ENCODE measurements at regions not wholly inside any gene's neighbourhood (a gene's known extent, or its start where the extent isn't known, plus 50 kb on each side); places are given as distances from the start of the nearest gene placed in this dataset.

DNA sequence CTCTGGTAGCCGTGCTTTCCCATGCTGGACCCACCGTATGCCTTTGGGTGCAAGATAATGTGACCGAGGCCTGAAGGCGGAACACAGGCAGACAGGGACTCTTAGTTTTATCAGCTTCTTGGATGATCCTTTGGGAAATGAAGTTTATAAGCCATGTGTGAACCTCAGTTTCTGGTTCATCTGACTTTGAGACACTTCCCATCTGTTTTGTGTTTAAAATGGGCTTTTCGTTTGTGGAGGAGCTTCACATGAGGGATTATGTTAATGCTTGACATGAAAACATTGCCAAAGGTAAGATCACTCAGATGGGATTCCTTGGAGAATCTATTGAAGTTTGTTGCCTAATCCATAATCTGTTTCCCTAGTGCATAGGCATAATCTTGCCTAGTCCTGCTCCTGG lies 249.8 kb upstream of the LYZL1 start (continued):
- TF ChIP-seq, protein P1, sequence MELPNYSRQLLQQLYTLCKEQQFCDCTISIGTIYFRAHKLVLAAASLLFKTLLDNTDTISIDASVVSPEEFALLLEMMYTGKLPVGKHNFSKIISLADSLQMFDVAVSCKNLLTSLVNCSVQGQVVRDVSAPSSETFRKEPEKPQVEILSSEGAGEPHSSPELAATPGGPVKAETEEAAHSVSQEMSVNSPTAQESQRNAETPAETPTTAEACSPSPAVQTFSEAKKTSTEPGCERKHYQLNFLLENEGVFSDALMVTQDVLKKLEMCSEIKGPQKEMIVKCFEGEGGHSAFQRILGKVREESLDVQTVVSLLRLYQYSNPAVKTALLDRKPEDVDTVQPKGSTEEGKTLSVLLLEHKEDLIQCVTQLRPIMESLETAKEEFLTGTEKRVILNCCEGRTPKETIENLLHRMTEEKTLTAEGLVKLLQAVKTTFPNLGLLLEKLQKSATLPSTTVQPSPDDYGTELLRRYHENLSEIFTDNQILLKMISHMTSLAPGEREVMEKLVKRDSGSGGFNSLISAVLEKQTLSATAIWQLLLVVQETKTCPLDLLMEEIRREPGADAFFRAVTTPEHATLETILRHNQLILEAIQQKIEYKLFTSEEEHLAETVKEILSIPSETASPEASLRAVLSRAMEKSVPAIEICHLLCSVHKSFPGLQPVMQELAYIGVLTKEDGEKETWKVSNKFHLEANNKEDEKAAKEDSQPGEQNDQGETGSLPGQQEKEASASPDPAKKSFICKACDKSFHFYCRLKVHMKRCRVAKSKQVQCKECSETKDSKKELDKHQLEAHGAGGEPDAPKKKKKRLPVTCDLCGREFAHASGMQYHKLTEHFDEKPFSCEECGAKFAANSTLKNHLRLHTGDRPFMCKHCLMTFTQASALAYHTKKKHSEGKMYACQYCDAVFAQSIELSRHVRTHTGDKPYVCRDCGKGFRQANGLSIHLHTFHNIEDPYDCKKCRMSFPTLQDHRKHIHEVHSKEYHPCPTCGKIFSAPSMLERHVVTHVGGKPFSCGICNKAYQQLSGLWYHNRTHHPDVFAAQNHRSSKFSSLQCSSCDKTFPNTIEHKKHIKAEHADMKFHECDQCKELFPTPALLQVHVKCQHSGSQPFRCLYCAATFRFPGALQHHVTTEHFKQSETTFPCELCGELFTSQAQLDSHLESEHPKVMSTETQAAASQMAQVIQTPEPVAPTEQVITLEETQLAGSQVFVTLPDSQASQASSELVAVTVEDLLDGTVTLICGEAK (IDR thresholded peaks at IDR 0.05; ENCODE audit: borderline replicate concordance): no peak

DNA sequence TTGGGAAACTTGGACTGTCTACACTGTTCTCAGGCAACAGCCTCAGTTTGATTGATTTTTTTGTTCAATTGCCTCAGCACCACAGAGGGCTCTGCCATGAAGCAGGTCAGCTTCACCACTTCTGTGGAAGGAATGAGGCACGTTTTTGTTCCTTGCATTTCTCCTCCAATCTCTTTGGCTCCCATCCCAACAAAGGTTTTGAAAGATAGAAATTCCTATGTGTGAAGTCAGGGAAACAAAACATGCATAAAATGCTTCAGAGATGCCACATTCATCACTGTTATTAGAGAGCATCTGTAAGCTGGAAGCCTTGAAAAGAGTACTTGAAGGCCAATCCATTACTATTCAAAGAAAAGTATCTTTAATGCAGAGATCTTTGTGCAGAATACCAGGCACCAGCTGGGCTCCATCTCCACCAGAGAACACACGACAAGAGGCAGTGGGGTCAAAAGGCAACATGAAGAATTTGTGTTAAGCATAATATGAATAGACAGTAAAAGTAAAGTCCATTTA lies 249.1 kb upstream of the LYZL1 start:
- Histone ChIP-seq H3K4me3 (no peak overlapping the region), H3K27me3 (replicated peaks in 1 of 2; ENCODE audit: control insufficient read depth in 2 of 2, insufficient read depth in 2 of 2, low read length in 1 of 2) (no peaks in the 10 kb centered on the region), H3K27ac (ENCODE audit: control insufficient read depth, insufficient read depth) (no peak overlapping the region), H3K4me2 (ENCODE audit: control insufficient read depth, insufficient read depth) (no peak overlapping the region), H3K36me3 (ENCODE audit: control insufficient read depth in 2 of 2, insufficient read depth in 2 of 2, low read length in 1 of 2) (no peaks in the 10 kb centered on the region), H3K9me3 (replicated peaks; ENCODE audit: control insufficient read depth, insufficient read depth, low read length) (no peaks in the 10 kb centered on the region), H3K4me1 (ENCODE audit: control insufficient read depth, insufficient read depth, low read length) (no peaks in the 10 kb centered on the region), H4K20me1 (ENCODE audit: control insufficient read depth, insufficient read depth) (no peaks in the 10 kb centered on the region), H3K9ac (ENCODE audit: control insufficient read depth, insufficient read depth, low read length) (no peak overlapping the region), H3K79me2 (ENCODE audit: control insufficient read depth, insufficient read depth, low read length) (no peaks in the 10 kb centered on the region), H2AFZ (ENCODE audit: control insufficient read depth, low read depth, low read length) (no peak overlapping the region)
- FAIRE-seq: no peak
- ChIA-PET POLR2A (no interaction called here), RAD21 (ENCODE audit: unreplicated experiment) (no interaction called here), SMC1A (ENCODE audit: uncharacterized antibody, unreplicated experiment) (no interaction called here), CTCF (no interaction called here)
- no peak for ATAC-seq
- in situ Hi-C loops (cut with MboI) (no loop called here), intact Hi-C loops (cut with micrococcal nuclease; ENCODE audit: unreplicated experiment) (no loop called here)
- WGBS (ENCODE audit: insufficient coverage, insufficient replicate concordance, low lambda C conversion rate, missing lambda C conversion rate): 0% methylated on average over 2 of the region's 2 CpGs
- DNase-seq (ENCODE audit: low read depth, low spot score): no peak
- no TSS peak for BruUV-seq (replicated peaks)
- TF ChIP-seq, protein P2, sequence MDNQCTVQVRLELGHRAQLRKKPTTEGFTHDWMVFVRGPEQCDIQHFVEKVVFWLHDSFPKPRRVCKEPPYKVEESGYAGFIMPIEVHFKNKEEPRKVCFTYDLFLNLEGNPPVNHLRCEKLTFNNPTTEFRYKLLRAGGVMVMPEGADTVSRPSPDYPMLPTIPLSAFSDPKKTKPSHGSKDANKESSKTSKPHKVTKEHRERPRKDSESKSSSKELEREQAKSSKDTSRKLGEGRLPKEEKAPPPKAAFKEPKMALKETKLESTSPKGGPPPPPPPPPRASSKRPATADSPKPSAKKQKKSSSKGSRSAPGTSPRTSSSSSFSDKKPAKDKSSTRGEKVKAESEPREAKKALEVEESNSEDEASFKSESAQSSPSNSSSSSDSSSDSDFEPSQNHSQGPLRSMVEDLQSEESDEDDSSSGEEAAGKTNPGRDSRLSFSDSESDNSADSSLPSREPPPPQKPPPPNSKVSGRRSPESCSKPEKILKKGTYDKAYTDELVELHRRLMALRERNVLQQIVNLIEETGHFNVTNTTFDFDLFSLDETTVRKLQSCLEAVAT (IDR thresholded peaks at IDR 0.05): no peak
- TF ChIP-seq POLR2AphosphoS5 (IDR thresholded peaks at IDR 0.05; ENCODE audit: low read length) (no peak), BMI1 (IDR thresholded peaks at IDR 0.05; ENCODE audit: borderline replicate concordance) (no peak), RELA (IDR thresholded peaks at IDR 0.05; ENCODE audit: borderline replicate concordance, partially characterized antibody) (no peak), TCF12 (IDR thresholded peaks at IDR 0.05; ENCODE audit: low read depth, low read length) (no peak), KDM1A (IDR thresholded peaks at IDR 0.05; ENCODE audit: borderline replicate concordance) (no peak), ETV6 (conservative IDR thresholded peaks at IDR 0.05 in 1 of 2, IDR thresholded peaks at IDR 0.05 in 1 of 2; ENCODE audit: borderline replicate concordance in 1 of 2, low read depth in 1 of 2) (no peak), CHD1 (IDR thresholded peaks at IDR 0.05; ENCODE audit: low read depth, low read length) (no peak), ZNF622 (IDR thresholded peaks at IDR 0.05) (no peak), SIX5 (IDR thresholded peaks at IDR 0.05; ENCODE audit: low read depth, low read length, severe bottlenecking) (no peak), MTA2 (IDR thresholded peaks at IDR 0.05; ENCODE audit: low read depth) (no peak)
- TF ChIP-seq, protein P3, sequence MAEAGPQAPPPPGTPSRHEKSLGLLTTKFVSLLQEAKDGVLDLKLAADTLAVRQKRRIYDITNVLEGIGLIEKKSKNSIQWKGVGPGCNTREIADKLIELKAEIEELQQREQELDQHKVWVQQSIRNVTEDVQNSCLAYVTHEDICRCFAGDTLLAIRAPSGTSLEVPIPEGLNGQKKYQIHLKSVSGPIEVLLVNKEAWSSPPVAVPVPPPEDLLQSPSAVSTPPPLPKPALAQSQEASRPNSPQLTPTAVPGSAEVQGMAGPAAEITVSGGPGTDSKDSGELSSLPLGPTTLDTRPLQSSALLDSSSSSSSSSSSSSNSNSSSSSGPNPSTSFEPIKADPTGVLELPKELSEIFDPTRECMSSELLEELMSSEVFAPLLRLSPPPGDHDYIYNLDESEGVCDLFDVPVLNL (IDR thresholded peaks at IDR 0.05; ENCODE audit: low read depth, low read length): no peak
- TF ChIP-seq, protein P4, sequence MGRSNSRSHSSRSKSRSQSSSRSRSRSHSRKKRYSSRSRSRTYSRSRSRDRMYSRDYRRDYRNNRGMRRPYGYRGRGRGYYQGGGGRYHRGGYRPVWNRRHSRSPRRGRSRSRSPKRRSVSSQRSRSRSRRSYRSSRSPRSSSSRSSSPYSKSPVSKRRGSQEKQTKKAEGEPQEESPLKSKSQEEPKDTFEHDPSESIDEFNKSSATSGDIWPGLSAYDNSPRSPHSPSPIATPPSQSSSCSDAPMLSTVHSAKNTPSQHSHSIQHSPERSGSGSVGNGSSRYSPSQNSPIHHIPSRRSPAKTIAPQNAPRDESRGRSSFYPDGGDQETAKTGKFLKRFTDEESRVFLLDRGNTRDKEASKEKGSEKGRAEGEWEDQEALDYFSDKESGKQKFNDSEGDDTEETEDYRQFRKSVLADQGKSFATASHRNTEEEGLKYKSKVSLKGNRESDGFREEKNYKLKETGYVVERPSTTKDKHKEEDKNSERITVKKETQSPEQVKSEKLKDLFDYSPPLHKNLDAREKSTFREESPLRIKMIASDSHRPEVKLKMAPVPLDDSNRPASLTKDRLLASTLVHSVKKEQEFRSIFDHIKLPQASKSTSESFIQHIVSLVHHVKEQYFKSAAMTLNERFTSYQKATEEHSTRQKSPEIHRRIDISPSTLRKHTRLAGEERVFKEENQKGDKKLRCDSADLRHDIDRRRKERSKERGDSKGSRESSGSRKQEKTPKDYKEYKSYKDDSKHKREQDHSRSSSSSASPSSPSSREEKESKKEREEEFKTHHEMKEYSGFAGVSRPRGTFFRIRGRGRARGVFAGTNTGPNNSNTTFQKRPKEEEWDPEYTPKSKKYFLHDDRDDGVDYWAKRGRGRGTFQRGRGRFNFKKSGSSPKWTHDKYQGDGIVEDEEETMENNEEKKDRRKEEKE (IDR thresholded peaks at IDR 0.05): no peak

Data from GM12878 (cell line).